Neutrophil (primary cell): ENCODE measurements at regions not wholly inside any gene's neighbourhood (a gene's known extent, or its start where the extent isn't known, plus 50 kb on each side); places are given as distances from the start of the nearest gene placed in this dataset.
A peak's percentile ranks its signal among the peaks of the same experiment; 100 is the strongest.
"Not testable (repeated sequence)": the region's sequence is repeated elsewhere in the genome, so short reads cannot be mapped to it uniquely, and the experiment has no call there.

ENCODE experiments used
- H3K27ac ChIP-seq: fragments of 200-600 bp; sonication (generic); 2 replicates; pipeline ENCODE4 v1.5.1; 2016; ENCODE audit warnings: mild to moderate bottlenecking, moderate library complexity
- H3K27me3 ChIP-seq: fragments of 200-600 bp; sonication (generic); 2 replicates; pipeline ENCODE4 v1.6.0; 2016; ENCODE audit warnings: mild to moderate bottlenecking
- H3K36me3 ChIP-seq: fragments of 200-600 bp; sonication (generic); 2 replicates; pipeline ENCODE4 v1.5.1; 2017
- H3K4me1 ChIP-seq, 2 experiments: fragments of 200-600 bp in 1 of 2; sonication (generic) in 1 of 2; 1 replicate in 1 of 2; 2 replicates in 1 of 2; pipeline versions ENCODE4 v1.5.1 to v1.6.1; 2013 to 2016; ENCODE audit warnings: low read depth in 1 of 2, low read length in 1 of 2, mild to moderate bottlenecking in 1 of 2, moderate library complexity in 1 of 2; ENCODE audit not compliant: control insufficient read depth in 1 of 2, insufficient read depth in 1 of 2
- H3K4me3 ChIP-seq, 2 experiments: fragments of 200-600 bp in 1 of 2; sonication (generic) in 1 of 2; 1 replicate in 1 of 2; 2 replicates in 1 of 2; pipeline ENCODE4 v1.5.1; 2013 to 2016; ENCODE audit warnings: low read depth in 1 of 2, low read length in 1 of 2, mild to moderate bottlenecking in 1 of 2, moderate library complexity in 1 of 2
- H3K9me3 ChIP-seq: fragments of 200-600 bp; sonication (generic); 2 replicates; pipeline ENCODE4 v1.5.1; 2016
- CTCF ChIP-seq: fragments of 200-600 bp; sonication (generic); IDR thresholded peaks from 2 replicates; pipeline ENCODE4 v1.5.1; 2016; ENCODE audit warnings: antibody characterized with exemption

GRCh38 chr9:94437128-94437527 is 108.7 kb upstream of the NUTM2F start:
- H3K4me1 ChIP-seq, H3K27ac ChIP-seq, H3K27me3 ChIP-seq, H3K9me3 ChIP-seq, H3K4me3 ChIP-seq: not testable (repeated sequence)
- H3K36me3 ChIP-seq = peaks cover 30% of the 10 kb centered on the region

- H3K27me3 ChIP-seq, H3K27ac ChIP-seq, H3K4me1 ChIP-seq, H3K4me3 ChIP-seq, H3K9me3 ChIP-seq: not testable (repeated sequence)
- H3K36me3 ChIP-seq = peaks cover 40% of the 10 kb centered on the region
Measured at GRCh38 chr9:94438336-94438735, 109.9 kb upstream of the NUTM2F start.

- peaks cover 54% of the 10 kb centered on the region for H3K36me3 ChIP-seq
- H3K27me3 ChIP-seq, H3K4me1 ChIP-seq, H3K27ac ChIP-seq, H3K9me3 ChIP-seq, H3K4me3 ChIP-seq: not testable (repeated sequence)
Measured at GRCh38 chr9:94441146-94441545, 112.7 kb upstream of the NUTM2F start.

- no peak overlapping the region for H3K27ac ChIP-seq
- peaks cover 60% of the 10 kb centered on the region for H3K36me3 ChIP-seq
- no peak overlapping the region for H3K4me3 ChIP-seq
- no peaks in the 10 kb centered on the region for H3K27me3 ChIP-seq
- no peak for TF ChIP-seq CTCF
- no peaks in the 10 kb centered on the region for H3K9me3 ChIP-seq
- no peaks in the 10 kb centered on the region for H3K4me1 ChIP-seq
Measured at GRCh38 chr9:94441796-94442195, 113.1 kb upstream of the PCAT7 start.

- H3K4me3 ChIP-seq = no peak overlapping the region
- H3K27me3 ChIP-seq = no peaks in the 10 kb centered on the region
- H3K4me1 ChIP-seq = no peaks in the 10 kb centered on the region
- H3K9me3 ChIP-seq = no peaks in the 10 kb centered on the region
- H3K36me3 ChIP-seq = peaks cover 72% of the 10 kb centered on the region
- no peak for TF ChIP-seq CTCF
- H3K27ac ChIP-seq = peak overlapping the region; percentile 18
Measured at GRCh38 chr9:94443032-94443722, 111.7 kb upstream of the PCAT7 start.

GRCh38 chr9:94445863-94446262 is 109.0 kb upstream of the PCAT7 start:
- H3K9me3 ChIP-seq = no peaks in the 10 kb centered on the region
- H3K4me1 ChIP-seq = no peaks in the 10 kb centered on the region
- no peaks in the 10 kb centered on the region for H3K27me3 ChIP-seq
- no peak overlapping the region for H3K4me3 ChIP-seq
- no peak for TF ChIP-seq CTCF
- H3K27ac ChIP-seq = peak overlapping the region; percentile 38
- H3K36me3 ChIP-seq = peaks cover 90% of the 10 kb centered on the region

GRCh38 chr9:94449486-94449885 is 105.4 kb upstream of the PCAT7 start:
- no peaks in the 10 kb centered on the region for H3K9me3 ChIP-seq
- H3K27ac ChIP-seq = peak overlapping the region; percentile 0
- H3K4me3 ChIP-seq = no peak overlapping the region
- no peaks in the 10 kb centered on the region for H3K27me3 ChIP-seq
- TF ChIP-seq CTCF = no peak
- peaks cover 95% of the 10 kb centered on the region for H3K36me3 ChIP-seq
- no peaks in the 10 kb centered on the region for H3K4me1 ChIP-seq
